NCI-H2171 treated with DMSO at 0.1 percent for 48 hours (cell line): ENCODE measurements at regions not wholly inside any gene's neighbourhood (a gene's known extent, or its start where the extent isn't known, plus 50 kb on each side); places are given as distances from the start of the nearest gene placed in this dataset.
"Not testable (repeated sequence)": the region's sequence is repeated elsewhere in the genome, so short reads cannot be mapped to it uniquely, and the experiment has no call there.

Source experiments
- DNase-seq: peaks from one replicate; lab custom pipeline; 2025; lab: John Stamatoyannopoulos, UW

- no peak for DNase-seq
Measured at GRCh38 chr3:124316034-124316287, 324.0 kb upstream of the ROPN1 start.

- no peak for DNase-seq
Measured at GRCh38 chr3:124318014-124318413, 326.1 kb upstream of the ROPN1 start.

DNA sequence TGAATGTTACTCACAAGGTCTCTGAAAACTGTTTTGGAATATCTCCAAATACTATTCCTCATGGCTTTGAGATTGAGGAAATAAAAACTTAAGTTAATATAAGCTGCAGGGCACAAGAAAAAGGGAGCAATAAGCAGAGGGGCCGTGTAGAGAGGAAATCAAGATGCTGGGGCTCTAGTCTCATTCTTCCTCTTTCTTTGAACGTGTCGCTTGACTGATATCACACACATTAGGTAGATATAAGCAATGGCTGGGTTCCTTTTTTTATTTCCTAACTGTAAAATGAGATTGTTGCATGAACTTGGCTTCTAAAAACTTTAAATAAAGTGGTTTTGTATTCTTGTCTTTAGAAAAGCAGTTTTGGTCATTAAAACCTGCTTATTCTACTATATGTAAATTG lies 326.7 kb upstream of the ROPN1 start:
- DNase-seq: no peak

- no peak for DNase-seq
Measured at GRCh38 chr3:124320976-124321375, 329.1 kb upstream of the ROPN1 start.

DNA sequence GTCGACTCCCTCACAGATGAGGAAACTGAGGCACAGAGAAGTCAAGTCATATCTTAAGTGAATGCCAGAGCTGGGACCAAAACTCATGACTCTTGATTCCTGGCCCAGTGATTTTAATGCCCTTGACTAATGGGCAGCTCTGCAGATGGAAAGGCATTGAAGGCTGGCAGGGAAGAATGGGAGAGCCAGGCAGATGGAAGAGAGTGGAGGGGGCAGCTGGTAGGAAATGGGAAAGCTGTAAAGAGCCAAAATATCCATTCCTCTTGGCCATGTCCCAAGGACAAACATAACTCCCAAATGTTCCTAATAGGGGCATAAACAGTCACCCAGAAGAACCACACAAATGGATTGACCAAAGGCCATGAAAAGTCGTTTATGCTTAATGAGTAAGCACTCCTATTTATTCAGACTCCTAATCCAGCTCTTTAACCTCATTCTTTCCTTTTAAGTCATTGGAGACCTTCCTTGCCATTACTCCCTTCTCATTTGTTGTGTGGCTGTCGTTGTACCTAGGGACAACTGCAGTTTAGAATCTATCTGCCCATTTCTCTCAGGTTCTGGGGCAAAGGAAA lies 330.5 kb upstream of the ROPN1 start:
- no peak for DNase-seq

GRCh38 chr3:124322966-124323365 lies 331.0 kb upstream of the ROPN1 start:
- DNase-seq: no peak

GRCh38 chr3:124325248-124325647 lies 333.3 kb upstream of the ROPN1 start:
- DNase-seq: no peak

GRCh38 chr3:124329723-124330122 lies 337.8 kb upstream of the ROPN1 start:
- DNase-seq: no peak

DNA sequence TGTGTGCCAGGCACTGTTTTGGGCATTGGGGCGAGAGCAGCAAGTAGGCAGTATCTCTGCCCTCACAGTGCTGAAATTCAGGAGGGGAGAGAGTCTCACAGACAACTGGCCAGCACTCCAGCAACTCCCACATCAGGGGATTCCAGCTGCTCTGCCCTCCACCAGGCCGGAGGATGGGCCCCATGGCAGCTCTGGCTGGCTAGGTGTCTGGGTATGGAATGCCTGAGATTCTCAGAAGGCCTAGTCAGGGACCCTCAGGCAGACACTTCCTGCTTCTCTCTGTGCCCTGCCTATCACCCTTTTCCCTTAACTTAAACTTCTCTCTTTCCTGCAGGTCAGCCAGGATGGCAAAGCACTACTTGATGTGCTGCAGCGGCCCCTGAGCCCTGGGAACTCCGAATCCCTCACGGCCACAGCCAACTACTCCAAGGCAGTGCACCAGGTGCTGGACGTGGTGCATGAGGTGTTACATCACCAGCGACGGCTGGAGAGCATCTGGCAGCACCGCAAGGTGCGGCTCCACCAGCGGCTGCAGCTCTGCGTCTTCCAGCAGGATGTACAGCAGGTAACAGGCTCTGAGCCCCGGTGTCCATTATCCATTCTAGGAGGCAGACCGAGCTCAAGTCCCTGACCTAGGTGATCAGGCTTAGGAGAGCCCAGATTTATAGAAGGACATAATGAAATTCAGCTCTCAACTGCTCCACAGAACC lies 342.2 kb upstream of the ROPN1 start:
- peak; percentile 56 for DNase-seq

GRCh38 chr3:124336067-124336656 lies 344.2 kb upstream of the ROPN1 start:
- DNase-seq: peak; percentile 57

GRCh38 chr3:124345845-124346244 lies 353.9 kb upstream of the ROPN1 start:
- DNase-seq: no peak

DNA sequence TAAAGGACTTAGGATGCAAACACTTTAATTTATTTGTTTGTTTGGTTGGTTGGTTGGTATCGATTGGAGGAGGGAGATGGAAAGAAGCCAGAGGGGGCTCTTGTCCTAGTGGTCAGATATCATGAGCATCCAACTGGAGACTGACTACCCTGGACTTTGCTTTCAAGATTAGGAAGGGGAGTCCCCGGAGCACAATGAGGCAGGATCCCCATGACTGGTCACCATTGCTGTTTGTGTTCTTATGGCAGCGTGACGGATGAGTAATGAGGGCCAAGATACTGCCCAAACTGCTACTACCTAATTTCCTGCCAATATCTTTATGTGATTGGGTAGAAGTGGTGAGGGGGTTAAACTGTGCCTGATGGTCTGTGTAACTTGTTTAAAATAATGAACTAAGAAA lies 354.6 kb upstream of the ROPN1 start:
- no peak for DNase-seq

DNA sequence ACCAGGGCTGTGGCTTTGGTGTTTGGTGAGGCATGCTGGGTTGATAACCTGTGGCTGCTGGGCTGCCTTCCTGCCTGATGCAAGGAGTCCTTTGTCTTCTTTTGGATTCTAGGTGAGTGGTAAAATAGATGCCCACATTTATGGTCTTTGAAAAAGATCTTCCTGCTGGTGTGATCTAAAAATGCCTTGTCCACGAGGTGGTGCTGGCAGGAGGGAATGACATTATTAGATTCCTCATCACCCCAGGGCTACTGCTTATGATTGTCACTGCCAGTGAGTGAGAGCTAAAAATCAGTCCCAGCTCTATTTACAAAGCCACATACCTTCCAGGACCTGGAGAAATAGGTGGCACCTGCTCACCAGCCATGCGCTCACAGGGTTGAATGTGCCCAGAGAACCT lies 355.5 kb upstream of the ROPN1 start:
- no peak for DNase-seq

- DNase-seq: not testable (repeated sequence)
Measured at GRCh38 chr3:124348555-124348954, 356.6 kb upstream of the ROPN1 start.

- DNase-seq: peak; percentile 82
Measured at GRCh38 chr3:124351430-124352148, 359.7 kb upstream of the ROPN1 start.

DNA sequence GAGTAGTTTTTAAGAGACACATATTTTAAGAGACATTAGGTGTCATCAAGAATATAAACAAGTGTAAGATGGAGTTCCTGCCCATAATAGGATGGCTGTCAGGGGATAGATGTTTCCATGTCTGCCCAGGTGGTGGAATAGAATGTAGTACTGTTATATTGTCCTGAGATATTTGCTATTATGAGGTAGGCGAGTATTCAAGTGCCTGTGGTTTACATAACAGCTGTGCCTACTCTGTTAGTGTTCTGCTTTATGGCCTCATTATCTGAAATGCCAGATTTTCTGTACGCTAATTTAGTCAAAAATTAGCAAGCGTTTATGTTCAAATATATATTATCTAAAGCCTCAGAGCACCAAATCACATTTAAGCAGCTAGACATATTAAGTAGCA lies 360.2 kb upstream of the ROPN1 start:
- DNase-seq: peak; percentile 81

- peak; percentile 16 for DNase-seq
Measured at GRCh38 chr3:124353691-124354090, 361.8 kb upstream of the ROPN1 start.

DNA sequence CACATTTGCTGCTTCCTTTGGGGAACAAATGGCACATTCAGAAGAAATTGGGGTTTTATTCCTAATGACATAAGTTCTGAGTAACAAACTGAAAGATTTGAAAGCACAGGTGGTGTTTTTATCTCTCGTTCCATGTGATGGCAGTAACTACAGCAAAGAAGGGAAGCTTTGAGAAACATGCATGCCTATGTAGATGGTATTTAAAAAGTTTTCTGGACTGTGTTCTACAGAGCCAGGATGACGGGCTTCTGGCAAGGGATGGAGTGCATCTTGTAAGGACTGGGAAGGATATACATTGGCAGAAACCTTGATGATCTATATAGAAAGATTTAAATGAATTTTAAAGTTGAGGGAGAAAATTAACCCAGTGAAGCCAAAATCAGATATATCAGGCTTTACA lies 362.2 kb upstream of the ROPN1 start:
- DNase-seq: no peak

DNA sequence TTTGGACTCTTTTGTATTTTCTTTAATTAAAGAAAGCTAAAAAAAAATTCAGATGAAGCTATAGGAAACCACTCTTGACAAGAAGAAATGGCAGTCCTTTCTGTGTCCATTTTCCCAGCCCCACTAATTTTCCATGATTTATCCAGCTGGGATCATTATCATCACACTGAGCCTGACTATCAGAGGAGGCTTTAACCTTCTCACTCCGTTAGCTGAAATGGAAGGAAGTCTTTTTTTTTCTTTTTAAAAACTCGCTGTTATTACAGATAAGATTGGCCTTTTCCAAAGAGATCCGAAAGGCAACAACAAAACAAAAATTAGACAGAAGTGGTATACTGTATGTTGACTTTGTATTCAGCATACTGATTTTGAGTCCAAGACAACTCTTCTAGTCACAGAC lies 366.2 kb upstream of the ROPN1 start:
- no peak for DNase-seq

GRCh38 chr3:124360155-124360554 lies 368.2 kb upstream of the ROPN1 start:
- DNase-seq: no peak

DNA sequence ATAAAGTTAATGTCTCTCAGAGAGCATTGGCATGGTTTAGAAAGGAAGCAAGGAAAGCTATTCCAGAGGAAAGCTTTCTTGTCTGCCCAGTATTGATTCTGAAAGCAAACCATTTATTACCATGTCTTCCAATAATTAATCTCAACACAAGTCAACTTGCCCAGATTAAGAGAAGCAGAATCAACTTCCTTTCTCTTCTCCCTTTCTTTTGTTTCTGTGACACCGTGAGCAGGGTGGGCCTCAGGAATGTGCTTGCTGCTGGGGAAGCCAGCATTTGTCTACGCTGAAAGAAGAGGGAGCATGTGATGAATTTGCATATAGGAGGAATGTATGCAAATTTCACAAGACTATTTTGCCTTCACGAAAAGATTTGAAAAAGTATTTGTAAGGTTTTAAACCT lies 368.6 kb upstream of the ROPN1 start:
- no peak for DNase-seq

DNA sequence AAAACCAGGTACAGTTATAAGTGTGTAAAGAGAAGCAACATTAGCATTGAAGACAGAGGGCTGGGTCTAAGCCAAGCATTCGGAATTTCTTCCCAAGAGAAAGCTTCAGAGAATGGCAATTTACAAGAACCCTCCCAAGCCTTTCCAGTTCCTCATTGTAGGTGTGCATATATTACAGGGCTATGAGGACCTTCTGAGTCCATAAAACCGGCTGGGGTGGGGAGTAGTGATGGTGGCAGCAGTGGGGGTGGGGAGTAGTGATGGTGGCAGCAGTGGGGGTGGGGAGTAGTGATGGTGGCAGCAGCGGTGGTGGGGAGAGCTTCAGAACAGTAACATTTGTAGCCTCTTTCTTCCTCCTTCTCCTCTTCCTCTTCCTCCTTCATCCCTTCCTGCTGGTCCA lies 368.7 kb upstream of the UMPS start:
- DNase-seq: no peak

DNA sequence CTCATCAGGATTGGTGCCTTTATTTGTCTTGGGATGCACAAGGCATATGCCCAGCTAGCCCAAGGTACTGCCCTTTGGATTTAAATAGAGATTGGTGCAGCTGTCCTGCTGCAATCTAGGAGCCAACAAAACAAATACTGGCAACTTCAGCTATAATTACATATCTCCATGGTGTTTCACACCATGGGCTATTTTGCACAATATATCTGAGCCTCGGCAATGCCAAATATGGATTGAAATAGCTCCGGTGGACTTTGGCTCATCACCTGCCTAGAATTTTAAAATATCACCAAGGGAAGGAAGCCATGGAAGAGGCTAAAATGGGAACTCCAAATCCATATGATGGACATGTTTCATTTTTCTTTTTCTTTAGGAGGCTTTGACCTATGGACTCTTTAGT lies 367.8 kb upstream of the UMPS start:
- no peak for DNase-seq
